ENCODE measurements at regions not wholly inside any gene's neighbourhood (a gene's known extent, or its start where the extent isn't known, plus 50 kb on each side); places are given as distances from the start of the nearest gene placed in this dataset.

DNA sequence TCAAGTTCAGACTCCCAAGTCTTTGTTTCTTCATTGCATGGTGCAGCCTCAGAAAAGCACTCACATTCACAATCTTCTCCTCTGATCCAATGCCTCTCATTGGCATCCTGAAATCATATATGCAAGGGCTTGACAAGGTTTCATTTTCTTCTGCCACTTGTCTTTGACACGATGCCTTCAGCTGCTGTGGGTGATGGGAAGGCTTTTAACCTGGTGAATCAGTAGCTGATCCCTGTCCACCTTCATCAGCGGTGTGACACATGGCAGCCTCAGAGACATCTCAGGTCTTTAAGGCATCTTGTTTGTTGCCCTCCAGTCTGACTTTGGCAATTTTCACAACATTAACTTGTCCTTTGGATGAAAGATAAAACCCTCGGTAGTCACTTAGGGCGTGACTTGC lies 147.2 kb downstream of the PRELID2 start:
- no peak for TF ChIP-seq EZH2 (IDR thresholded peaks at IDR 0.05; ENCODE audit: borderline replicate concordance, low read depth, low read length, poor library complexity, severe bottlenecking)
- TF ChIP-seq, protein P1, sequence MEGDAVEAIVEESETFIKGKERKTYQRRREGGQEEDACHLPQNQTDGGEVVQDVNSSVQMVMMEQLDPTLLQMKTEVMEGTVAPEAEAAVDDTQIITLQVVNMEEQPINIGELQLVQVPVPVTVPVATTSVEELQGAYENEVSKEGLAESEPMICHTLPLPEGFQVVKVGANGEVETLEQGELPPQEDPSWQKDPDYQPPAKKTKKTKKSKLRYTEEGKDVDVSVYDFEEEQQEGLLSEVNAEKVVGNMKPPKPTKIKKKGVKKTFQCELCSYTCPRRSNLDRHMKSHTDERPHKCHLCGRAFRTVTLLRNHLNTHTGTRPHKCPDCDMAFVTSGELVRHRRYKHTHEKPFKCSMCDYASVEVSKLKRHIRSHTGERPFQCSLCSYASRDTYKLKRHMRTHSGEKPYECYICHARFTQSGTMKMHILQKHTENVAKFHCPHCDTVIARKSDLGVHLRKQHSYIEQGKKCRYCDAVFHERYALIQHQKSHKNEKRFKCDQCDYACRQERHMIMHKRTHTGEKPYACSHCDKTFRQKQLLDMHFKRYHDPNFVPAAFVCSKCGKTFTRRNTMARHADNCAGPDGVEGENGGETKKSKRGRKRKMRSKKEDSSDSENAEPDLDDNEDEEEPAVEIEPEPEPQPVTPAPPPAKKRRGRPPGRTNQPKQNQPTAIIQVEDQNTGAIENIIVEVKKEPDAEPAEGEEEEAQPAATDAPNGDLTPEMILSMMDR (conservative IDR thresholded peaks at IDR 0.05; ENCODE audit: low read depth, low read length), result no peak
- ChIA-PET POLR2A (ENCODE audit: low non-redundant PET) (no interaction called here), CTCF (no interaction called here)
- Histone ChIP-seq H3K4me3 (ENCODE audit: low read depth, low read length, poor library complexity, severe bottlenecking) (no peak overlapping the region), H3K9me3 (ENCODE audit: low read depth, low read length, poor library complexity, severe bottlenecking) (no peaks in the 10 kb centered on the region), H3K36me3 (ENCODE audit: insufficient read depth, low read length, poor library complexity, severe bottlenecking) (no peaks in the 10 kb centered on the region), H3K27ac (ENCODE audit: low read depth, low read length, poor library complexity, severe bottlenecking) (no peak overlapping the region), H3K4me1 (ENCODE audit: insufficient read depth, low read length, poor library complexity, severe bottlenecking) (peaks cover under 1% of the 10 kb centered on the region), H3K27me3 (replicated peaks; ENCODE audit: insufficient read depth, low read depth, low read length, poor library complexity) (no peaks in the 10 kb centered on the region)
- no TSS peak for BruUV-seq (replicated peaks)
- DNase-seq (ENCODE audit: low spot score), result no peak
- intact Hi-C loops (cut with micrococcal nuclease; ENCODE audit: unreplicated experiment), result loop anchor here (10.0 kb wide), 2 partner anchors 443 to 737 kb away; no protein-coding TSS in a partner anchor

- Histone ChIP-seq H3K27me3 (replicated peaks; ENCODE audit: insufficient read depth, low read depth, low read length, poor library complexity) (no peaks in the 10 kb centered on the region), H3K9me3 (ENCODE audit: low read depth, low read length, poor library complexity, severe bottlenecking) (no peaks in the 10 kb centered on the region), H3K4me3 (ENCODE audit: low read depth, low read length, poor library complexity, severe bottlenecking) (no peak overlapping the region), H3K36me3 (ENCODE audit: insufficient read depth, low read length, poor library complexity, severe bottlenecking) (no peaks in the 10 kb centered on the region), H3K27ac (ENCODE audit: low read depth, low read length, poor library complexity, severe bottlenecking) (no peak overlapping the region), H3K4me1 (ENCODE audit: insufficient read depth, low read length, poor library complexity, severe bottlenecking) (peaks cover 26% of the 10 kb centered on the region)
- ChIA-PET POLR2A (ENCODE audit: low non-redundant PET) (no interaction called here), CTCF (no interaction called here)
- no peak for TF ChIP-seq EZH2 (IDR thresholded peaks at IDR 0.05; ENCODE audit: borderline replicate concordance, low read depth, low read length, poor library complexity, severe bottlenecking)
- TF ChIP-seq, protein P1 (conservative IDR thresholded peaks at IDR 0.05; ENCODE audit: low read depth, low read length), result no peak
- intact Hi-C loops (cut with micrococcal nuclease; ENCODE audit: unreplicated experiment), result loop anchor here (10.0 kb wide), 2 partner anchors 441 to 739 kb away; no protein-coding TSS in a partner anchor
- no TSS peak for BruUV-seq (replicated peaks)
- no peak for DNase-seq (ENCODE audit: low spot score)
Measured at GRCh38 chr5:145685417-145685816, 149.7 kb downstream of the PRELID2 start.

- Histone ChIP-seq H3K4me3 (ENCODE audit: low read depth, low read length, poor library complexity, severe bottlenecking) (no peak overlapping the region), H3K4me1 (ENCODE audit: insufficient read depth, low read length, poor library complexity, severe bottlenecking) (peaks cover 26% of the 10 kb centered on the region), H3K27me3 (replicated peaks; ENCODE audit: insufficient read depth, low read depth, low read length, poor library complexity) (no peaks in the 10 kb centered on the region), H3K9me3 (ENCODE audit: low read depth, low read length, poor library complexity, severe bottlenecking) (no peaks in the 10 kb centered on the region), H3K36me3 (ENCODE audit: insufficient read depth, low read length, poor library complexity, severe bottlenecking) (no peaks in the 10 kb centered on the region), H3K27ac (ENCODE audit: low read depth, low read length, poor library complexity, severe bottlenecking) (no peak overlapping the region)
- no peak for TF ChIP-seq EZH2 (IDR thresholded peaks at IDR 0.05; ENCODE audit: borderline replicate concordance, low read depth, low read length, poor library complexity, severe bottlenecking)
- TF ChIP-seq, protein P1 (conservative IDR thresholded peaks at IDR 0.05; ENCODE audit: low read depth, low read length), result no peak
- CTCF ChIA-PET, result no interaction called here
- DNase-seq (ENCODE audit: low spot score), result no peak
- intact Hi-C loops (cut with micrococcal nuclease; ENCODE audit: unreplicated experiment), result loop anchor here (5.0 to 10.0 kb wide), 3 partner anchors 129 to 741 kb away; no protein-coding TSS in a partner anchor
- POLR2A ChIA-PET (ENCODE audit: low non-redundant PET), result no interaction called here
- no TSS peak for BruUV-seq (replicated peaks)
Measured at GRCh38 chr5:145683431-145683830, 151.7 kb downstream of the PRELID2 start.

Measured in A673 (cell line).